ENCODE measurements at regions not wholly inside any gene's neighbourhood (a gene's known extent, or its start where the extent isn't known, plus 50 kb on each side); places are given as distances from the start of the nearest gene placed in this dataset.

- H3K4me3 Mint-ChIP-seq, result no peak overlapping the region
- no peaks in the 10 kb centered on the region for H3K9me3 Mint-ChIP-seq
- H3K79me2 ChIP-seq (replicated peaks; ENCODE audit: insufficient read depth), result no peaks in the 10 kb centered on the region
- ATAC-seq (peak; percentile 25), DNase-seq (ENCODE audit: low spot score) (peak; percentile 64)
- H3K27ac ChIP-seq (ENCODE audit: low read depth), result no peak overlapping the region
- H2AFZ ChIP-seq, result peak overlapping the region; percentile 97
- H3K4me3 ChIP-seq, result no peak overlapping the region
- peaks cover 33% of the 10 kb centered on the region for H3K4me1 Mint-ChIP-seq
- H3K4me1 ChIP-seq (ENCODE audit: insufficient read depth), result peaks cover 32% of the 10 kb centered on the region
- TF ChIP-seq CTCF (conservative IDR thresholded peaks at IDR 0.05; ENCODE audit: low read depth in 2 of 2) (peak in 1 of 2 experiments; percentile 39; a peak in 3 of 4 replicates), NANOG (IDR thresholded peaks at IDR 0.05; ENCODE audit: borderline replicate concordance) (no peak)
- no peaks in the 10 kb centered on the region for H3K27me3 ChIP-seq (ENCODE audit: insufficient read depth)
- H3K27me3 Mint-ChIP-seq (ENCODE audit: insufficient read depth, low read depth, poor library complexity), result peaks cover 20% of the 10 kb centered on the region
- peaks cover 5% of the 10 kb centered on the region for H3F3A ChIP-seq (replicated peaks; ENCODE audit: low read depth)
- H3K36me3 ChIP-seq (ENCODE audit: insufficient read depth), result no peaks in the 10 kb centered on the region
- H3K9me2 ChIP-seq (ENCODE audit: insufficient read depth), result no peaks in the 10 kb centered on the region
- H3K27ac Mint-ChIP-seq, result peak overlapping the region; percentile 48; the same call in 1 of the 2 replicates
- no peaks in the 10 kb centered on the region for H4K20me1 ChIP-seq (replicated peaks; ENCODE audit: insufficient read depth)
- H3K36me3 Mint-ChIP-seq (ENCODE audit: low read depth), result no peaks in the 10 kb centered on the region; the same call in 2 of the 3 replicates
- no peak overlapping the region for H3K4me2 ChIP-seq
Measured at GRCh38 chr2:735670-736218, 58.5 kb upstream of the TMEM18 start.

GRCh38 chr2:734496-734895 lies 57.3 kb upstream of the TMEM18 start:
- H4K20me1 ChIP-seq (replicated peaks; ENCODE audit: insufficient read depth), result no peaks in the 10 kb centered on the region
- 0 out of 2 replicates have a peak, but pooled peaks cover 2% of the 10 kb centered on the region for H3F3A ChIP-seq (replicated peaks; ENCODE audit: low read depth)
- no peaks in the 10 kb centered on the region for H3K9me3 Mint-ChIP-seq
- no peak overlapping the region for H3K27ac Mint-ChIP-seq
- no peak for DNase-seq (ENCODE audit: low spot score)
- H3K36me3 Mint-ChIP-seq (ENCODE audit: low read depth), result no peaks in the 10 kb centered on the region; the same call in 2 of the 3 replicates
- H3K27me3 ChIP-seq (ENCODE audit: insufficient read depth), result no peaks in the 10 kb centered on the region
- no peaks in the 10 kb centered on the region for H3K36me3 ChIP-seq (ENCODE audit: insufficient read depth)
- H3K27ac ChIP-seq (ENCODE audit: low read depth), result no peak overlapping the region
- no peak overlapping the region for H3K4me3 Mint-ChIP-seq
- no peaks in the 10 kb centered on the region for H3K9me2 ChIP-seq (ENCODE audit: insufficient read depth)
- no peak overlapping the region for H3K4me3 ChIP-seq
- ATAC-seq, result no peak
- peaks cover 16% of the 10 kb centered on the region for H3K27me3 Mint-ChIP-seq (ENCODE audit: insufficient read depth, low read depth, poor library complexity)
- peaks cover 40% of the 10 kb centered on the region for H3K4me1 Mint-ChIP-seq
- H2AFZ ChIP-seq, result no peak overlapping the region
- no peaks in the 10 kb centered on the region for H3K79me2 ChIP-seq (replicated peaks; ENCODE audit: insufficient read depth)
- H3K4me2 ChIP-seq, result no peak overlapping the region
- H3K4me1 ChIP-seq (ENCODE audit: insufficient read depth), result peaks cover 41% of the 10 kb centered on the region
- TF ChIP-seq ZNF331 (CRISPR knock-in tag; IDR thresholded peaks at IDR 0.05; ENCODE audit: low read depth) (no peak), EZH2phosphoT487 (IDR thresholded peaks at IDR 0.05; ENCODE audit: unreplicated experiment) (no peak), REST (IDR thresholded peaks at IDR 0.05; ENCODE audit: unreplicated experiment) (no peak), ZNF462 (CRISPR knock-in tag; IDR thresholded peaks at IDR 0.05) (no peak), POLR2AphosphoS5 (IDR thresholded peaks at IDR 0.05; ENCODE audit: low read depth) (no peak), CREB1 (CRISPR knock-in tag; IDR thresholded peaks at IDR 0.05; ENCODE audit: low read depth) (no peak), STAT1 (IDR thresholded peaks at IDR 0.05; ENCODE audit: unreplicated experiment) (no peak)

Data from GM23338 (cell line).